Right atrium auricular region (tissue), 2 donors: ENCODE measurements at regions not wholly inside any gene's neighbourhood (a gene's known extent, or its start where the extent isn't known, plus 50 kb on each side); places are given as distances from the start of the nearest gene placed in this dataset.

ENCODE experiments used
- DNase-seq: peaks from one replicate; pipeline ENCODE4 v3.0.0-alpha.2; 2019; ENCODE audit warnings: low spot score
- H3K27ac ChIP-seq, 2 donors: fragments of 200-600 bp; sonication (generic); 1 replicate in 1 of 2; 2 replicates in 1 of 2; pipeline ENCODE4 v1.5.1; 2016 to 2019
- H3K27me3 ChIP-seq, 2 donors: fragments of 200-600 bp; sonication (generic); one replicate each; pipeline versions ENCODE4 v1.5.1 to v1.6.0; 2017 to 2019
- H3K36me3 ChIP-seq: fragments of 200-600 bp; sonication (generic); one replicate; pipeline ENCODE4 v1.5.1; 2016
- H3K4me1 ChIP-seq, 2 donors: fragments of 200-600 bp; sonication (generic); one replicate each; pipeline versions ENCODE4 v1.5.1 to v1.6.0; 2017 to 2019
- H3K4me3 ChIP-seq, 2 donors: fragments of 200-600 bp; sonication (generic); 1 replicate in 1 of 2; 2 replicates in 1 of 2; pipeline ENCODE4 v1.5.1; 2017 to 2019; ENCODE audit warnings: mild to moderate bottlenecking in 1 of 2, moderate library complexity in 1 of 2
- H3K9me3 ChIP-seq, 2 donors: fragments of 200-600 bp; sonication (generic); one replicate each; pipeline ENCODE4 v1.5.1; 2019
- TF ChIP-seq, protein P1 (sequence below), 2 donors: fragments of 200-600 bp; sonication (generic); IDR thresholded peaks; one replicate each; pipeline ENCODE4 v1.5.1; 2019; ENCODE audit warnings: antibody characterized with exemption in 2 of 2

GRCh38 chr3:102662498-102662772, 227.6 kb downstream of the ZPLD1 start:
- H3K27me3 ChIP-seq, result no peaks in the 10 kb centered on the region
- no peak overlapping the region for H3K4me3 ChIP-seq
- no peaks in the 10 kb centered on the region for H3K9me3 ChIP-seq
- TF ChIP-seq, protein P1, sequence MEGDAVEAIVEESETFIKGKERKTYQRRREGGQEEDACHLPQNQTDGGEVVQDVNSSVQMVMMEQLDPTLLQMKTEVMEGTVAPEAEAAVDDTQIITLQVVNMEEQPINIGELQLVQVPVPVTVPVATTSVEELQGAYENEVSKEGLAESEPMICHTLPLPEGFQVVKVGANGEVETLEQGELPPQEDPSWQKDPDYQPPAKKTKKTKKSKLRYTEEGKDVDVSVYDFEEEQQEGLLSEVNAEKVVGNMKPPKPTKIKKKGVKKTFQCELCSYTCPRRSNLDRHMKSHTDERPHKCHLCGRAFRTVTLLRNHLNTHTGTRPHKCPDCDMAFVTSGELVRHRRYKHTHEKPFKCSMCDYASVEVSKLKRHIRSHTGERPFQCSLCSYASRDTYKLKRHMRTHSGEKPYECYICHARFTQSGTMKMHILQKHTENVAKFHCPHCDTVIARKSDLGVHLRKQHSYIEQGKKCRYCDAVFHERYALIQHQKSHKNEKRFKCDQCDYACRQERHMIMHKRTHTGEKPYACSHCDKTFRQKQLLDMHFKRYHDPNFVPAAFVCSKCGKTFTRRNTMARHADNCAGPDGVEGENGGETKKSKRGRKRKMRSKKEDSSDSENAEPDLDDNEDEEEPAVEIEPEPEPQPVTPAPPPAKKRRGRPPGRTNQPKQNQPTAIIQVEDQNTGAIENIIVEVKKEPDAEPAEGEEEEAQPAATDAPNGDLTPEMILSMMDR (IDR thresholded peaks at IDR 0.05), result no peak
- no peaks in the 10 kb centered on the region for H3K36me3 ChIP-seq
- DNase-seq, result no peak
- no peak overlapping the region for H3K27ac ChIP-seq
- no peaks in the 10 kb centered on the region for H3K4me1 ChIP-seq

DNA sequence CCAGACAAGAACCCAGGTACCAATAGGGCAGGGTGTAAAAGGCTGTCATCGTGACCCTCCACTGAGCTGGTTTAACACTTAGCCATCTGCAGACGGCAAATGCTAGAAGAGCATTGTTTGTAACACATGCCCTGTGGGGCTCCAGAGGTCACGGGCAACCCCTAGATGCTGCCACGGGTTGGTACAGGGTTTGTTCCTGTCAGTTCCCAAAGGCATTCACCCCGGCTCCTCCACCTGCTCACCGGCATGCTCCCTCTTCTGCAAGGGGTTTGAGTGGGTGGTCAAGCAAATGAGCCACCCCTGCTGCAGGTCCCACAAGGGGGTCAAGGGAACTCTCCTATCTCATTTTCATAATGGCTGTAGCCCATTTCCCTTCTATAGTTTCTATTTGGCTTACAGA, 229.3 kb downstream of the ZPLD1 start:
- Histone ChIP-seq H3K27me3 (no peaks in the 10 kb centered on the region), H3K4me3 (no peak overlapping the region), H3K4me1 (no peaks in the 10 kb centered on the region), H3K36me3 (no peaks in the 10 kb centered on the region), H3K9me3 (no peaks in the 10 kb centered on the region), H3K27ac (no peak overlapping the region)
- TF ChIP-seq, protein P1 (IDR thresholded peaks at IDR 0.05), result no peak
- no peak for DNase-seq

DNA sequence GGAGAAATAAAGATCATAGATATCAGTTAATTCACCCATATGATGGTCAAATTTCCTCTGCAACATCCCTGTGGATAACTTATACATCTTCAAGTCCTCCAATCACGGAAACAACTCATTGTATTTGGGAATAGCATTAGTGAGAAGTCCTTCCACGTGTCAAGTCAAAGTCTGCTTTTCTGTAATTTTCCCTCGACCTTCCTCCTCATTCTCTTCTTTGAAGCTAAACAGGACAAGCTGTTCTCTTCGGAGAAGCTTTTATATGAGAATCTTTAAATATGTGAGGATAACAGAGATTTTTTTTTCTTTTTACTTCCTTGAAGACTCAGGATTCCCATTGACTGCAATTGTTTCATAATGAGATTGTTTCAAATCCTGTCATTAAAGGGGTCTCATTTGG, 230.4 kb downstream of the ZPLD1 start:
- H3K9me3 ChIP-seq, result no peaks in the 10 kb centered on the region
- no peak for DNase-seq
- H3K4me1 ChIP-seq, result no peaks in the 10 kb centered on the region
- no peaks in the 10 kb centered on the region for H3K36me3 ChIP-seq
- H3K4me3 ChIP-seq, result no peak overlapping the region
- TF ChIP-seq, protein P1 (IDR thresholded peaks at IDR 0.05), result no peak
- no peaks in the 10 kb centered on the region for H3K27me3 ChIP-seq
- no peak overlapping the region for H3K27ac ChIP-seq

DNA sequence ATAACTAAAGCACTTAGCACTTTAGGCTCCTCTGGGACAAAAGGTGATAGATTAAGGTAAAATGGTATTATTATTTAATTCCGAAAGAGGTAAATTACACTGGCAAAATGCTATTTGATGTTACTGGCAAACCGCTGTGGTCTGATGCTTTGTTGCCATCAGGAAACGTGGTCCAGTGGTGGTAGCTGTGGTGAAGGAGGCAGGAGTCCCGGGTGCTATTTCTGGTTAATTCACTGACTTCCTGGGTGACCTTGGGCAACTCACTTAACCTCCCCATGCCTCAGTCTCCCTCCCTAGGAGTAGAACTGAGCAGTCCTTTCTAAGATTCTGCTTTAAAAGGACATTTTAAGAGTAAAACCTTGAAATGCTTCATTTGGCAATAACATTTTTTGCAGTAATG, 233.4 kb downstream of the ZPLD1 start:
- Histone ChIP-seq H3K4me3 (no peak overlapping the region), H3K4me1 (no peaks in the 10 kb centered on the region), H3K27ac (no peak overlapping the region), H3K36me3 (no peaks in the 10 kb centered on the region), H3K9me3 (no peaks in the 10 kb centered on the region), H3K27me3 (no peaks in the 10 kb centered on the region)
- no peak for DNase-seq
- TF ChIP-seq, protein P1 (IDR thresholded peaks at IDR 0.05), result no peak

DNA sequence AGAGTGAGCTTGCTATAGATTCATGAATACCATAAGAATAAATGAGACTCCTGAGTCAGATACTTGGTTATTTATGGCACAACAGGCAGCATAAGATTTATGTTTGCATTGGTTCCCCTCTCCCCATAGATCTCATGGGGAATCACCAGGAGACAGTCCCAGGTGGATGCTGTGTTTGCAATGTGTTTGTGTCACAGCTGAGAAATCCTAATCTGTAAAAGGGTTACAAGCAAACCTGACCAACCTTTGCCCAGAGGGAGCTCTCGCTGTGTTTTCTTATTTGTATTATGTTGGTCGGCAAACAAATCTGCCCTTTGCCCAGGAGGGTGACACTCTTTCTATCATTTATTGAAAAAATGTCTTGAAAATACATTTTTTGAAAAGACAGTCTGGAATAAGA, 236.2 kb downstream of the ZPLD1 start:
- Histone ChIP-seq H3K27me3 (no peaks in the 10 kb centered on the region), H3K4me1 (no peaks in the 10 kb centered on the region), H3K36me3 (no peaks in the 10 kb centered on the region), H3K27ac (no peak overlapping the region), H3K4me3 (no peak overlapping the region), H3K9me3 (no peaks in the 10 kb centered on the region)
- TF ChIP-seq, protein P1 (IDR thresholded peaks at IDR 0.05), result no peak
- no peak for DNase-seq

- H3K4me1 ChIP-seq, result no peaks in the 10 kb centered on the region
- no peaks in the 10 kb centered on the region for H3K36me3 ChIP-seq
- H3K9me3 ChIP-seq, result no peaks in the 10 kb centered on the region
- no peaks in the 10 kb centered on the region for H3K27me3 ChIP-seq
- TF ChIP-seq, protein P1 (IDR thresholded peaks at IDR 0.05), result no peak
- no peak for DNase-seq
- H3K27ac ChIP-seq, result no peak overlapping the region
- H3K4me3 ChIP-seq, result no peak overlapping the region
These were observed 237.5 kb downstream of the ZPLD1 start for GRCh38 chr3:102672305-102672704.
